Mesothelial cell of epicardium (in vitro differentiated cells): ENCODE measurements at regions not wholly inside any gene's neighbourhood (a gene's known extent, or its start where the extent isn't known, plus 50 kb on each side); places are given as distances from the start of the nearest gene placed in this dataset.

Experiments
- DNase-seq, 2 experiments: peaks; one replicate each; pipeline ENCODE4 v3.0.0; 2021; ENCODE audit warnings: low spot score in 2 of 2; ENCODE audit not compliant: unreplicated experiment in 2 of 2
- H3K27ac Mint-ChIP-seq: 2 replicates; pipeline ENCODE4 v1.8.0; 2021; ENCODE audit warnings: mixed read lengths
- H3K27me3 Mint-ChIP-seq: 2 replicates; pipeline ENCODE4 v1.8.0; 2021; ENCODE audit warnings: low read depth, mixed read lengths
- H3K36me3 Mint-ChIP-seq: 2 replicates; pipeline ENCODE4 v1.8.0; 2021; ENCODE audit warnings: mixed read lengths
- H3K4me1 Mint-ChIP-seq: 2 replicates; pipeline ENCODE4 v1.8.0; 2021; ENCODE audit warnings: mixed read lengths
- H3K4me3 Mint-ChIP-seq: 2 replicates; pipeline ENCODE4 v1.8.0; 2021; ENCODE audit warnings: mild to moderate bottlenecking, moderate library complexity, mixed read lengths
- H3K9me3 Mint-ChIP-seq: 2 replicates; pipeline ENCODE4 v1.8.0; 2021; ENCODE audit warnings: mixed read lengths
- CTCF ChIP-seq: fragments of 200-600 bp; sonication (generic); IDR thresholded peaks from one replicate; pipeline ENCODE4 v1.5.0; 2021; ENCODE audit warnings: antibody characterized with exemption; ENCODE audit not compliant: unreplicated experiment

GRCh38 chr10:69684020-69684980 lies 54.3 kb downstream of the FAM241B start:
- DNase-seq, result no peak
- no peaks in the 10 kb centered on the region for H3K9me3 Mint-ChIP-seq
- no peak for TF ChIP-seq CTCF
- peaks cover 7% of the 10 kb centered on the region for H3K27me3 Mint-ChIP-seq
- peak overlapping the region; percentile 90 for H3K27ac Mint-ChIP-seq
- peaks cover 49% of the 10 kb centered on the region for H3K4me1 Mint-ChIP-seq
- no peaks in the 10 kb centered on the region for H3K36me3 Mint-ChIP-seq
- H3K4me3 Mint-ChIP-seq, result no peak overlapping the region

GRCh38 chr10:69684981-69685353 lies 54.9 kb downstream of the FAM241B start:
- no peak for DNase-seq
- no peaks in the 10 kb centered on the region for H3K36me3 Mint-ChIP-seq
- H3K4me1 Mint-ChIP-seq, result peaks cover 44% of the 10 kb centered on the region
- H3K27me3 Mint-ChIP-seq, result peaks cover 2% of the 10 kb centered on the region
- peak overlapping the region; percentile 90 for H3K27ac Mint-ChIP-seq
- no peak overlapping the region for H3K4me3 Mint-ChIP-seq
- no peak for TF ChIP-seq CTCF
- H3K9me3 Mint-ChIP-seq, result no peaks in the 10 kb centered on the region

GRCh38 chr10:69685426-69685801 lies 55.4 kb downstream of the FAM241B start:
- no peak for DNase-seq
- Mint-ChIP-seq H3K36me3 (no peaks in the 10 kb centered on the region), H3K27me3 (no peaks in the 10 kb centered on the region), H3K4me1 (peaks cover 42% of the 10 kb centered on the region), H3K27ac (peak overlapping the region; percentile 90), H3K9me3 (no peaks in the 10 kb centered on the region), H3K4me3 (no peak overlapping the region)
- TF ChIP-seq CTCF, result no peak

GRCh38 chr10:69685802-69686585 lies 55.9 kb downstream of the FAM241B start:
- TF ChIP-seq CTCF, result no peak
- Mint-ChIP-seq H3K36me3 (no peaks in the 10 kb centered on the region), H3K4me3 (no peak overlapping the region), H3K9me3 (no peaks in the 10 kb centered on the region), H3K4me1 (peaks cover 42% of the 10 kb centered on the region), H3K27me3 (no peaks in the 10 kb centered on the region), H3K27ac (peak overlapping the region; percentile 90)
- no peak for DNase-seq

GRCh38 chr10:69686866-69687265 lies 56.8 kb downstream of the FAM241B start:
- Mint-ChIP-seq H3K36me3 (no peaks in the 10 kb centered on the region), H3K27ac (peak overlapping the region; percentile 90), H3K4me1 (peaks cover 42% of the 10 kb centered on the region), H3K27me3 (no peaks in the 10 kb centered on the region), H3K9me3 (no peaks in the 10 kb centered on the region), H3K4me3 (no peak overlapping the region)
- no peak for DNase-seq
- TF ChIP-seq CTCF, result no peak
